A673 (cell line): ENCODE measurements at regions not wholly inside any gene's neighbourhood (a gene's known extent, or its start where the extent isn't known, plus 50 kb on each side); places are given as distances from the start of the nearest gene placed in this dataset.

ENCODE experiments used
- EZH2 ChIP-seq: fragments of 200-600 bp; sonication (generic); IDR thresholded peaks from 2 replicates; pipeline ENCODE4 v1.6.1; 2017; ENCODE audit warnings: borderline replicate concordance, low read depth, mild to moderate bottlenecking, mixed read lengths, antibody characterized with exemption, low read length; ENCODE audit not compliant: poor library complexity, severe bottlenecking
- TF ChIP-seq, protein P1 (sequence below): fragments of 300-800, 200-600 bp; sonication (generic); conservative IDR thresholded peaks from 2 replicates; pipeline ENCODE4 v1.5.1; 2017; ENCODE audit warnings: low read depth, mild to moderate bottlenecking, antibody characterized with exemption, low read length, moderate library complexity, mixed read lengths

DNA sequence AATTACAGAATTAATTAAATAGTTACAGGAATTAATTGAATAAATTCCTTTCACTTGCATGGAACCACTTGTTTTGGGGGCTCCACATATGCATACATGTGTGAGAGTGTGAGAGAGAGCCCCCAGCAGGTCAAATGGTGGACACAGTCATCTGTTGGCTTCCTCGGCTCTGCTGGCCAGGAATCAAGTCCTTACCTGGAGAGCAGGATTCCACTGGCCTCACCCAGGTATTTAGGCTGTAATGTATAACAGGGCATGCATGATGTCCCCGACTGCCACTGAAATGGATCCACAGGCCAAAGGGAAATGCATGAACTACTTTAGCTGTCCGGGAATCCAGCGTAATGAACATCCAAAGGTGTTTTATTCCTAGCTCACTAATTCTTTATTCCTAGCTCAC lies 139.7 kb upstream of the SMAD3 start:
- TF ChIP-seq, protein P1, sequence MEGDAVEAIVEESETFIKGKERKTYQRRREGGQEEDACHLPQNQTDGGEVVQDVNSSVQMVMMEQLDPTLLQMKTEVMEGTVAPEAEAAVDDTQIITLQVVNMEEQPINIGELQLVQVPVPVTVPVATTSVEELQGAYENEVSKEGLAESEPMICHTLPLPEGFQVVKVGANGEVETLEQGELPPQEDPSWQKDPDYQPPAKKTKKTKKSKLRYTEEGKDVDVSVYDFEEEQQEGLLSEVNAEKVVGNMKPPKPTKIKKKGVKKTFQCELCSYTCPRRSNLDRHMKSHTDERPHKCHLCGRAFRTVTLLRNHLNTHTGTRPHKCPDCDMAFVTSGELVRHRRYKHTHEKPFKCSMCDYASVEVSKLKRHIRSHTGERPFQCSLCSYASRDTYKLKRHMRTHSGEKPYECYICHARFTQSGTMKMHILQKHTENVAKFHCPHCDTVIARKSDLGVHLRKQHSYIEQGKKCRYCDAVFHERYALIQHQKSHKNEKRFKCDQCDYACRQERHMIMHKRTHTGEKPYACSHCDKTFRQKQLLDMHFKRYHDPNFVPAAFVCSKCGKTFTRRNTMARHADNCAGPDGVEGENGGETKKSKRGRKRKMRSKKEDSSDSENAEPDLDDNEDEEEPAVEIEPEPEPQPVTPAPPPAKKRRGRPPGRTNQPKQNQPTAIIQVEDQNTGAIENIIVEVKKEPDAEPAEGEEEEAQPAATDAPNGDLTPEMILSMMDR = no peak
- no peak for TF ChIP-seq EZH2
